Activated CD4-positive, CD25-positive, alpha-beta regulatory T cell treated with anti-CD3 and anti-CD28 coated beads, Interleukin-2, amount 50 U/mL, for 24 hours (primary cell): ENCODE measurements at regions not wholly inside any gene's neighbourhood (a gene's known extent, or its start where the extent isn't known, plus 50 kb on each side); places are given as distances from the start of the nearest gene placed in this dataset.

Source experiments
- ATAC-seq, 2 donors: fragments of 150-1000 bp; cut with Tn5 transposase; one replicate each; pipeline ENCODE4 v1.10.0; 2021; ENCODE audit warnings: mild to moderate bottlenecking in 1 of 2, moderate library complexity in 1 of 2

DNA sequence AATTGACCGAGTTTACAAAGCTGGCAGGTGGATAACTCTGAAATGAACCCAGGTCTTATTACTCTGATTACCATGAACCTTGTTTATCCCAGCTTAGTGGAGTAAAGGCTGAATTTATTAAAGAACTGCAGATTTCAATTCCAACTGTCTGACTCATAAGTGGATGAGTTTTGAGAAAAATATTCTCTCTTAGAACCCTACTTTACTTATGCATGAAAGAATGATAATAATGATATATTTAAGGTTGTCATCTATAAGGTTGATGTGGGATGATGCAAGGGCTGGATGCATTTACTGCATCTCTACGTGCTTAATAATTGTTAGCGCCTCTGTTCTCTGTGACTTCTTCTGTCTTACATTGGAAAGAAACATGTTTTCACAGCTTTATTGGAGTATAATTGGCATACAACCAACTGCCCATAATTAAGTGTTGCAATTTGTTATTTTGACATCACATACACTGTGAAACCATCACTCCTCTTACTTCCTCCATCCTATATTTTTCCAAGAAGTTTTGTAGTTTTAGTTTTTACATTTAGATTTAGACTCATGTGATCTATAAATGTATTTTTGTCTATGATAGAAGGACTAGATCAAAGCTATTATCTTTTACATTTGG is 771.2 kb upstream of the ARRDC4 start:
- ATAC-seq: no peak

DNA sequence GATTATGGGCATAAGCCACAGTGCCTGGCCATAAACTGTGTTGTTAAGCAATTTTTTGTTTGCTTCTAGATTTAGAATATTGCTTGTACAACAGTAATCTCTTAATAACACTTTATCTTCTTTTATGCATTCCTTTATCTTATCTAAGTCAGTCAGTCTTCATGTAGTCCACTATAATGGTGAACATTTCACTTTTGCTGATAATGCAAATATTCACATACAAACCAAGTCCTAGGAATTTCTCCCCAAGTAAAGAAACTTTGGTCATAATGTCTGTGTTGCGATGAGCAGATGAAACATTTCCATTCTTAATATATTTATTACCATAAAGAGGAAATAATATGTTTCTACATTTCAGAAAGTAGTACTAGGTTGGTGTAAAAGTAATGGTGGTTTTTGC is 765.8 kb upstream of the ARRDC4 start:
- no peak for ATAC-seq

GRCh38 chr15:97196048-97197014 is 764.2 kb upstream of the ARRDC4 start:
- no peak for ATAC-seq

DNA sequence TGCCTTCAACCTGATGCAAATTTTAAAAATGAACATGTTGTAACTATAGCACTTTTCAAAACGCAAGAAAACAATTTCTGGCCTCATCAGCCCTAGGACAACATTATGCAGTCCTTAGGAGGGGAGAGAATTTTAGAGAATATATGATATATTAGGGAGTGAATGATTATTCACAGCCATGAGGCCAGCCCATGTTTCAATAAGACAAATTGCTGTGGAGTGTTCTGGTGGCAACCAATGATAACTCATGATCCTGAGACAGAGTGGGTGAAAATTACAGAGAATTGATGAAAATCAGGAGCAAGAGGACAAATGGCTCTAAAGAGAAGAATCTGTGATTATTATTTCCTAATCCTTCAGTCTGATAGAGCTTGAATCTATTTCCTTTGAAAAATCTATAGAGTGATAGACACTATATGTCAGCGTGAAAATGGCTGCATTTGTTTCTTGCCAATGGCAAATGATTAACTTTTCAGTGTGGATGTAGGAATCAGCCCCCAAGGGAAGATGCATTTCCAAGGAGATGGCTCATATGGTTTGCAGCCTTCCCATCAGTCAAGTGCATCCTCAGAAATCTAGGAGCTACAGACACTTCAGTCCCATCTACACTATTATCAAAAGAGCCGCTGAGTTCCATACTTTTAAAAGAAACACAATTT is 761.0 kb upstream of the ARRDC4 start:
- no peak for ATAC-seq

- no peak for ATAC-seq
Observed at GRCh38 chr15:97200161-97200560, 760.3 kb upstream of the ARRDC4 start.

GRCh38 chr15:97210277-97210676 is 750.2 kb upstream of the ARRDC4 start:
- ATAC-seq: no peak

- ATAC-seq: no peak
Observed at GRCh38 chr15:97215629-97216028, 744.9 kb upstream of the ARRDC4 start.

DNA sequence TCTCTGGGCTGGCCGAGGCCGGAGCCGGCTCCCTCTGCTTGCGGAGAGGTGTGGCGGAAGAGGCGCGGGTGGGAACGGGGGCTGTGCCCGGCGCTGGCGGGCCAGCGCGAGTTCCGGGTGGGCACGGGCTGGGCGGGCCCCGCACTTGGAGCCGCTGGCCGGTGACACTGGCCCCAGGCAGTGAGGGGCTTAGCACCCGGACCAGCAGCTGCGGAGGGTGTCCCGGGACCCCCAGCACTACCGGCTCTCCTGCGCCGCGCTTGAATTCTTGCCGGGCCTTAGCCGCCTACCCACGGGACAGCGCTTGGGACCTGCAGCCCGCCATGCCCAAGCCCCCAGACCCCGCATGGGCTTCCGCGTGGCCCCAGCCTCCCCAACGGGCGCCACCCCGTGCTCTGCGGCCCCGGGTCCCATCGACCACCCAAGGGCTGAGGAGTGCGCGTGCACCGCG is 736.3 kb upstream of the ARRDC4 start:
- ATAC-seq: no peak

- no peak for ATAC-seq
Observed at GRCh38 chr15:97234851-97235610, 725.5 kb upstream of the ARRDC4 start.

DNA sequence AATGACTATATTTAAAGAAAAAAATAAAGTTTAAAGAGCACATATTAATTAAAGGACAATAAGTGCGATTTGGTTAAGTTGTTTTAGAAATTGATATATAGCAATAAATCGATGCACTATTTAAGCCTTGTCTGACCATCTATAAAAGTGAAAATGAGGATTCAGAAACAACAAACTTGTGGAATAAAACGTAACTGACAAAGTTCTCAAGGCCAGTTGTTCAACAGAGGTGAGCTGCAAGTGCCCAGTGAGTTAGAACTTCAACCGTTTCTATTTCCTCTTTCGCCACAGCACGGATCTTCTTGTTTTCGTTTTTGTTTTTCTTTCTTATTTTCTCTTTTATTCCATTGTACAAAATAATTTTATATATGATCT is 724.9 kb upstream of the ARRDC4 start:
- no peak for ATAC-seq

GRCh38 chr15:97236140-97236539 is 724.4 kb upstream of the ARRDC4 start:
- no peak for ATAC-seq

- no peak for ATAC-seq
Observed at GRCh38 chr15:97237160-97237559, 723.3 kb upstream of the ARRDC4 start.

DNA sequence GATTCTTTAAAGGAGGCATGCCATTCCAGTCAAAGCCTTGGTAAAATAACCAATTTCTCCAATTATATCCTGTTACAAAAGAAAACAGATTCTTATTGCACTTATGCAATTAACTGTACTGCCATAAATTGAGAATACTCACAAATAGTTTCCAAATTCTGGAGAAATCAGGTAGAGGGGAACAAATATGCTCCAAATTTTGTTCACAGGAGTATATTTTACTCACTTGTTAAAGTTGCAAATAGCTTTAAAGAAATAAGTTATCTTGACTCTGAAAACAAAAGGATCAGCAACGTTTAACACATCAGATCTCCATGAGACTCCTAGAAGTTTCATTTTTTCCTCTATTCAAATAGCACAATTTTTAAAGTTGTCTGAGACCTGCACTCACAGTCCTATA is 712.1 kb upstream of the ARRDC4 start:
- ATAC-seq: no peak

- no peak for ATAC-seq
Observed at GRCh38 chr15:97259943-97260342, 700.6 kb upstream of the ARRDC4 start.

DNA sequence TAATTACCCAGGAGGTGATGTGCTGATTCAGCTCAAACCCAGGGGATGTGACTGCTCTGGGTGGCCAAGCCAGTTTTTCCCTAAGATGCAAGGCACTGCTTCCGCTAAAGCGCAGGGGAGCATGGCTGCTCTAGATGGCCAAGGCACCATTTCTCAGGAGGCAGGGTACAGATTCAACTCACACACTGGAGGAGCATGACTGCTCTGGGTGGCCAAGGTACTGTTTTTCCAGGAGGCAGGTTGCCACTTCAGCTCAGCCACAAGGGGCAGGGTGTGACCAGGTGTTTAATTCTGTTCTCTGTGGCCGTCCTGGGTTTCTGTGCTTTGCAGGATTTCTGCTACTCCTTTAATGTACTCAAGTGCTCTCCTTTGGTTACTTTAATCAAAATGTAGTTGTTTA is 659.3 kb upstream of the ARRDC4 start:
- ATAC-seq: no peak

DNA sequence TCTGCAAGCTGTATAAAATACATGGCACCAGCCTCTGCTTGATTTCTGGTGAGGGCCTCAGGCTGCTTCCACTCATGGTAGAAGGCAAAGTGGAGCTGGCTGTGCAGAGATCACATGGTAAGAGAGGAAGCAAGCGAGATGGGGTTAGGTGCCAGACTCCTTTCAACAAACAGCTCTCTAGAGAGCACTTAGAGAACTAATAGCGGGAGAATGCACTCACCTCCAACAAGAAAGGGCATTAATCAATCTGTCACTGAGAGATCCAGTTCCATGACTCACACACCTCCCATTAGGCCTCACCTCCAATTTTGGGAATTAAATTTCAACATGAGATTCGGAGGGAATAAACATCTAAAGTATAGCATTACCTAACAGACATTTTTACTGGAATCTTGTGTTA is 644.1 kb upstream of the ARRDC4 start:
- no peak for ATAC-seq

GRCh38 chr15:97317163-97317562 is 643.3 kb upstream of the ARRDC4 start:
- ATAC-seq: no peak

DNA sequence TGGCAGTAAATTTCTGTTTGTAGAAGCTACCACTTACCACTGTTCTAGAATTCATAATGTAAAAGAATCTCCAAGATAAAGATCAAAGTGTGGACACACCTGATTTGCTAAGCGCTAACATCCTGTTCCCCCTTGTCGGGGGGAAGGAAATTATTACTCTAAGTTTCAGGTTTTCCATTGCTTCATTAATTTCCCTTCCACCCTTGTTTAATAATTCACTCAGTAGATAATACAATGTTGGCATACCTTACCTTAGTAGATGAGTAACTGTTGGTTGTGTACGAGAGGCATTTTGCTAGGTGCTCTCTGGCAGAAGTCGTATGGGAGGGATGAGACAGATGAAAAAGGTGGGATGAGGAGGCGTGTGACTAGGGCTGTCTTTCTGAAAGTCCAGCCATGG is 641.2 kb upstream of the ARRDC4 start:
- ATAC-seq: no peak

- ATAC-seq: no peak
Observed at GRCh38 chr15:97346221-97346620, 614.3 kb upstream of the ARRDC4 start.

DNA sequence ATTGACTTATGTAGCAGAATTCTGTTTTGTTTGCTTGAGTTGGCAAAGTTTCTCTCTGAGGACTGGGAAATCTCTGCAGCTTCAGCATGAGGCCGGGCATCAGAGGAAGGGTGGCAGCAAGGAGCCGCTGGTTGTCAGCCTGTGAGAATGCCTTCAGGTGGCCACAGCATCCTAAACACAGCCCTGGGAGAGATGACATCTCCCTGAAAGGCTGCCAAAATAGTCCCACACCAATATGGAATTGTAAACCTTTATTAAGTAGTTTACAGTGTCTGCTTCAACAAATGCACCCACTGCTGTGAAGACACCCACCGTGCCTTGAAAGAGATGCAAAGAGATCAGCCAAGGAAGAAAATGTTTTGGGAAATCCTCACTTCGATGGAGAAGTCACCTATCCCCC is 609.7 kb upstream of the ARRDC4 start:
- ATAC-seq: no peak

DNA sequence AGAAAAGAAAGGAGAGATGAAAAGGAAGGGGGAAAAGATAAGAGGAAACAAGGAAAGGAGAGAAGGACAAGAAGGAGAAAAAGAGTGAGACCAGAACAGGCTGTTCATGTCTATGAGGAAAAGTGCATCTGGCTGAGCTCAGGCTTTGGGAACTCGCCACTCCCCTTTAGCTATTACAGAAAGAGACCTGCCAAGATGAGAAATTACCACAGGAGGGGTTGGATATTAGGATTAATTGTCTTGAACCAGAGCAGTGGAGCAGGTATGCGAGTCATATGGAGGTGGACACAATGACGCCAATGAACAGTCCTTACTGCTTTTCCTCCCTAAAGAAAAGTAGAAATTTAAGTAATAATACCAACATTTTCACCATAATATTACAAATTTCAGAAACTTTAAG is 577.0 kb upstream of the ARRDC4 start:
- no peak for ATAC-seq

GRCh38 chr15:97386940-97387339 is 573.6 kb upstream of the ARRDC4 start:
- no peak for ATAC-seq

- ATAC-seq: no peak
Observed at GRCh38 chr15:97401195-97401594, 559.3 kb upstream of the ARRDC4 start.
